GM21737 (cell line): ENCODE measurements at regions not wholly inside any gene's neighbourhood (a gene's known extent, or its start where the extent isn't known, plus 50 kb on each side); places are given as distances from the start of the nearest gene placed in this dataset.
"Not testable (repeated sequence)": the region's sequence is repeated elsewhere in the genome, so short reads cannot be mapped to it uniquely, and the experiment has no call there.

Experiments
- ATAC-seq: cut with Tn5 transposase; IDR thresholded peaks from one replicate; pipeline ENCODE4 v1.9.1; 2021; ENCODE audit warnings: mild to moderate bottlenecking, moderate library complexity; ENCODE audit not compliant: unreplicated experiment

DNA sequence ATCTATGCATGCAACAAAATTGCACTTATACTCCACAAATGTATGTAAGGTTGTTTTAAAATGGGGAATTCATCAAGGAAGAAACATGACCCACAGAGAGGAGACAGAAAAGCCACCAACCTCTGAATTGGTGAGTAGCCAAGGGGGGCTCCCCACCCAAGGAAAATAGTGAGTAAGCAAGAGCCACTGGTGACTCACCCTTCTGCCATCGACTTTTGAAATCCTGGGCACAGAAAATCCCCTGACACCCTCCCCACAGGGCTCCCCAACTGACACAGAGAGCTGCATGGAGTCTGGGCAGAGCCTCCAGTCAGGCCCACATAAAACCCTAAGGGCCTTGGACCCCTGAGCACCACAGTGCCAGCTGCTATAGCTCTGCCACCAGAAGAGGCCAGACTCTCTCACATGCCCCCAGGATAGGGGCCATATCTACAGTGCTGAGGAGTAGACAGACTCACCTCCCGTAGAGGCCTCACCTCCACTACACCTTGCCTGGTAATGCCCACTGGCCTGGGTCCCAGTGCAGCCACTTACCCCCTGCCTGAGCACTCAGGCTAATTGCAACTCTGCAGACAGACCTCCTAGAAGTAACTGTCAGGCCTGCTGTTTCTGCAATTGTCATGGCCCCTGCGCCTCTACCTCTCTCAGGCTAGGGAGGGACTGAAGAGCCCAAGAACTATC lies 244.7 kb upstream of the WSB1 start:
- no peak for ATAC-seq

DNA sequence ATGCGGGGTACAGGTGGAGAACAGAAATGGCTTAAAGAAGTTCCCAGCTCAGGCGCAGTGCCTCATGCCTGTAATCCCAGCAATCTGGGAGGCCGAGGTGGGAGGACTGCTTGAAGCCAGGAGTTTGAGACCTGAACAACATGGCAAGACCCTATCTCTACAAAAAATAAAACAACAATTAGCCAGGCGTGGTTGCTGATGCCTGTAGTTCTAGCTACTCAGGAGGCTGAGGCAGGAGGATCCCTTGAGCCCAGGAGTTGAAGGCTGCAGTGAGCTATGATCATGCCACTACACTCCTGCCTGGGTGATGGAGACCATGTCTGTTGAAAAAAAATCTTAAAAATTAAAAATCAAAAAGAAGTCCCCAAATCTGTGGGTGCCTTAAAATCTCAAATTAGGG lies 228.3 kb upstream of the WSB1 start:
- no peak for ATAC-seq

DNA sequence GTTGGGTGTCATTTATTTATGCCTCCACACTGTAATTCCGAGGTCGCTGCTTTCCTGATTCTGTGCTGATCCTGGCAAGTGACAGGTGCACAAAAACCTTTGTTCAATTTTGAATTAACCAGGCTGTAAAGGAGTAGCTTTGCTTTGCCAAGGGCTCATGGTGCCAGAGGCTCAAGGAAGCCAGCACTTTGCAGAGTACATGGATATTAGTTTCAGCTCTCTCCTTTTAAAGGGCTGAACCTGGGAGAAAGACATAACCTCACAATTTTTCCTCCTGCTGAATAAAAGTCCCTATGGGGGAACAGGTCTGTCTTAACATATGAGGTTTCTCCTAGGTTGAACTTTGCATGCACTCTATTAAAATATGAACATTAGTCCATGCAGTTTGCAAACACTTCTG lies 227.6 kb upstream of the WSB1 start:
- no peak for ATAC-seq

DNA sequence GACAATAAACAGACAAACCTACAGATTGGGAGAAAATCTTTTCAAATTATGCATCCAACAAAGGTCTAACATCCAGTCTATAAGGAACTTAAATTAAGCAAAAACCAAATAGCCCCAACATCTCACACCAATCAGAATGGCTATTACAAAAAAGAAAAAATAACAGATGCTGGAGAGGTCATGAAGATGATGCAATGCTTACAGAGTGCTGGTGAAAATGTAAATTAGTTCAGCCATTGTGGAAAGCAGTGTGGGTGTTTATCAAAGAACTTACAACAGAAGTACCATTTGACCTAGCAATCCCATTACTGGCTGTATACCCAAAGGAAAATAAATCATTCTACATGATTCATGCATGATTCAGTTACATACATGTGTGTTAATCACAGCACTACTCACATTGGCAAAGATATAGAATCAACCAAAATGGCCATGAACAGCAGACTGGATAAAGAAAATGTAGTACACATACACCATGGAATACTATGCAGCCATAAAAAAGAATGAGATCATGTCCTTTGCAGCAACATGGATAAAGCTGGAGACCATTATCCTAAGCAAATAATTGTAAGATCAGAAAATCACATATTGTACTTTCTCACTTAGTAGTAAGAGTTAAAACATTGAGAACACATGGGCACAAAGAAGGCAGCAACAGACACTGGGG lies 223.9 kb upstream of the WSB1 start:
- no peak for ATAC-seq

DNA sequence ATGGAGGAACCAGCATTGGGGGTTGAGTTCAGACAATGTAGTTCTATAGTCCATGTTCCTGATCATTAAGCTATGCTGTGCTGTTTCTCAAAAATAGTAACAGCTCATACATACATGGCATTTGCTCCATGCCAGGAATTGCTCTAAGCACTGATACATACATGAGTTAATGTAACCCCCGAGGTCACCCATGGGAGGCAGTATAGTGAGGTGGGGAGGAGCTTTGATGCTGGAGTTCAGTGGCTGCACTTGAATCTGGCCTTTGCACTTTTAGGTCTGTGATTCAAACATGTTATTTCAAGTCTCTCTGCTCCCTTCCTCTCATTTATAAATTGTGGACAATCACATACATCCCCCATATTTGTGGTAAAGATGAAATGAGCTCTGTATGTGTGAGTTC lies 223.1 kb upstream of the WSB1 start:
- ATAC-seq: no peak

DNA sequence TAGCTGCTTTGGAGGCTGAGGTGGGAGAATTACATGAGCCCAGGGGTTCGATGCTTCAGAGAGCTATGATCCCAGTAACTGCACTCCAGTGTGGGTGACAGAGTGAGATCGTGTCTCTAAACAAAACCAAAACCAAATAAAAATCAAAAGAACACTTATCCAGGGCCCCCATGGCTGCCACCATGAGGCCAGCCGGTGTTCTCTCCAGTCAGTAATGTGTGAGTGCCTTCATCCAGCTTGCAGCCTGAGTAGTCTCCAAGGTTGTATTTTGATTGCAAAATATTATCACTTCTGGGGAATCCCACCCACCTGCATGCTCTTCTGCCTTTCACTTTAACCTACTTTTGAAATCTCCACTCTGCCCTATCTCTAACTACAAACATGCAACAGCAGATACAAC lies 221.0 kb upstream of the WSB1 start:
- no peak for ATAC-seq

DNA sequence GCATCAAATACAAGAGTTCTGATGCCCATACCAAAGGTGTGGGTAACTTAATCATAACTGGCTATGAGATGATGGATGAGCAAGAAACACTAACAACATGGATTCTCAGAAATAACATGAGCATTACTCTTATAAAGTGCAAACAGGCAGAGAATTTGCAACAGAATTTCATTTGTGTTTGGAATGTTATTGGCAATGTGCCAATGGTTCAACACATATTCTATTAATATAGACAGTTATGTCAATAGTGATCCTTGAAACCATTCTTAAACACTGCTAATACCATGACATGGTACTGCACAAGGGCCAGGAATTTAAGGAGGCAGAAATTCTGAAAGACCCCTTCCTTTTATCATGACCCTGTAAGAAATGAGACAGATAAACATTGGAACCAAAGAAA lies 217.1 kb upstream of the WSB1 start:
- ATAC-seq: no peak

DNA sequence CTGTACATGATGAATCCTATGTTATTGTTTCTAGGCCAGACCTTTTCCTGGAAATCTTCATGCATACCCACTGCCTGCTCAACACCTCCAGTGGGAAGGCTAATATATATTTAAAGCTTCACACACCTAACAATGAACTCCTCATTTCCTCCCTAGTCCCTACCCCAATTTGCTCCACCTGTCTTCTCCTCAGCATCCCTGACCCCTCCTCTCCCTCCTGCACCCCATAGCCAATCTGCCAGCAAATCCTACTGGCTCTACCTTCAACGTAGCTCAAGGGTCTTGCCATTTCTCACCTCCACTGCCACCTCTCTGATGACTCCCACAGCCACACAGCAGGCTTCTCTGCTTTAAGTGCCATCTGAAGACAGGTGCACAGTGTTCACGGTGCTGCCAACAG lies 215.6 kb upstream of the WSB1 start:
- ATAC-seq: no peak

DNA sequence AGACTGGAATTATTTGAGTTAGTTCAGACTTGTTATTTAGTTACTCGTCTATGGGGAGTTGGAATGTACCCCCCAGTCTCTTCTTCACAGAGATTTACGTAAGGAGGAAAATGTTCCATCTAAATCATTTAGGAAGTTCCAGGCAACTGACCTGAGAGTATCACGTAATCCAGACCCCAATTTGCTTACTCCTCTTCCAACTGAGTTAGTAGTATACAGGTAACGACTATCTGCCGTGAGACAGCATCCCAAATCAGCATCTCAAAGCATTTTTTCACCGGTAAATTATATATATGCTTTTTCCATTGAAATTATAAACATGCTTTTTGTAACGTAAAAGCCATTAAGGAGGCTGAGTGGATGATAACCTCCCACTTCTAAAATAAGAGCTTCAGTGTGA lies 214.3 kb upstream of the WSB1 start:
- ATAC-seq: no peak

DNA sequence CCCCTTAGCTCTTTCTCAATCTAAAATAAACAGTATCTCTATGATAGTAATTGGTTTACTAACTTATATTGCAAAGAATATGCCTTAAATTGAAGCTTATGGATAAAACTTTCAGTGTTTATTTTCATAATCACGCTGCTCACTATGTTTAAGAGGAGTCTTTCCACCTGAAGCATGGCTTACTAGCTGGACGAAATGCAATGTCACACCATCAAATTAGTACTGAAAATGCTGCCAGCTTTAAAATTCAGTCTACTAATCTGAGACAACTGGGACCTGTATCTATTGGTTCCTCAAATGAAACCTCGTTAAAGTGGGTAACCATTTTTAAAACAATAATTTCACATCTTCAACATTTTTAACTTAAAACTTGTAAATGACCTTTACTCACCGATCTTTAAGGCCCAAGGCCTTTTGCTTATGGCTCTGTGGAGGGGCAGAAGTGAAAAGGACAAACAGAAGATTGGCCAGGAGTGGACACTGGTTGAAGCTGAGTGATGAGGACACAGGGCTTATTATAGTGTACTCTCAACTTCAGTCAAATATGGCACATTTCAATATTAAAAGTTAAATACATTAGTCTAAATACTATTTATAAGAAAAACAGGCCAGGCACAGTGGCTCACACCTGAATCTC lies 212.8 kb upstream of the WSB1 start:
- no peak for ATAC-seq

DNA sequence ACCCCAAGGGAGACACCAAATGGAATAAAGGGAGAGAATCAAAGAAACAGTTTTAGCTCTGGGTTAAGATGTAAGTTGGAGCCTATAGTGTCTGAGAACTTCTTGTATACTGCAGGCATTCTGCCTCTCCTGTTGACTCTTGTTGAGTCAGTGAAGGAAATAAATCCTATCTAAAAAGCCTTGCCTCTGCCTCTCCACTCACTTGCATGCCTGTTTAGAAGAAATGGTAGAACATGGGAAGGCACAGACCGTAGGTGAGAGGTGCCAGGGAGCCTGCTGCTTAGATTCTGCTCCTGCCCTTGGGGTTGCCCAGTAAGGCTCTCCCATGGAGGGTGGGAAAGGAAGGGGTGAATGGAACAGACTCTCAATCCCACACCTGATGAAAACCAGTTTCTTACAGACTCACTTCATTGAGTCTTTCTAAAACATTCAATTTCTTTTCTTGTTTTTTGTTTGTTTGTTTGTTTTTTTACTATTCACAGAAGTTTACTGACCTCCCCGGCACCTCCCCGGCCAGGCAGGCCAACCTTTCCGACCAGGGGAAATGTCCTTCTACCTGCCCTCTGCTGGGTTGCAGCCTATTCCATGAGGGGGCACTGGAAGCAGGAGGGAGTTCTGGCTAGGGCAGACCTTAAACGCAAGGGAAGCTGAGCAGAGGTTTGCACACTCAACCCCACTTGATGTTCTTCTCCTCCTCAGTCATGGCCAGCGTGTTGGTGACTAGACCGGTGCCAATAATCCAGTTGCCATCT lies 211.7 kb upstream of the WSB1 start:
- no peak for ATAC-seq

DNA sequence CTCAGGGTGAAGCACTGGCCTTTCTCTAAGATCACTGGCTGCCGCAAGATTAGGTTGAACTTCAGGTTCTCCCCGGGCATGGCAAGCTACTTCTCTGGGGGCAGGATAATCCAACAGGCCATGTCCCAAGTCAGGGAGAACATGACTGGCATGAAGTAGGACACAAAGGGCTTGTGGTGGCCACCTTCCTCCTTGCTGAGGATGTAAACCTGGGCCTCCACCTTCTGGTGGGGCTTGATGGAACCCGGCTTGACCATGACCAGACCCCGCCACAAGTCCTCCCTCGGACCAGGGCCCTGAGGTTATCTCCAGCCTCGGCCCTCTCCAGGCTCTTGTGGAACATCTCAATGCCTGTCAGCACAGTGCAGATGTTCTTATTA lies 211.1 kb upstream of the WSB1 start:
- ATAC-seq: no peak

DNA sequence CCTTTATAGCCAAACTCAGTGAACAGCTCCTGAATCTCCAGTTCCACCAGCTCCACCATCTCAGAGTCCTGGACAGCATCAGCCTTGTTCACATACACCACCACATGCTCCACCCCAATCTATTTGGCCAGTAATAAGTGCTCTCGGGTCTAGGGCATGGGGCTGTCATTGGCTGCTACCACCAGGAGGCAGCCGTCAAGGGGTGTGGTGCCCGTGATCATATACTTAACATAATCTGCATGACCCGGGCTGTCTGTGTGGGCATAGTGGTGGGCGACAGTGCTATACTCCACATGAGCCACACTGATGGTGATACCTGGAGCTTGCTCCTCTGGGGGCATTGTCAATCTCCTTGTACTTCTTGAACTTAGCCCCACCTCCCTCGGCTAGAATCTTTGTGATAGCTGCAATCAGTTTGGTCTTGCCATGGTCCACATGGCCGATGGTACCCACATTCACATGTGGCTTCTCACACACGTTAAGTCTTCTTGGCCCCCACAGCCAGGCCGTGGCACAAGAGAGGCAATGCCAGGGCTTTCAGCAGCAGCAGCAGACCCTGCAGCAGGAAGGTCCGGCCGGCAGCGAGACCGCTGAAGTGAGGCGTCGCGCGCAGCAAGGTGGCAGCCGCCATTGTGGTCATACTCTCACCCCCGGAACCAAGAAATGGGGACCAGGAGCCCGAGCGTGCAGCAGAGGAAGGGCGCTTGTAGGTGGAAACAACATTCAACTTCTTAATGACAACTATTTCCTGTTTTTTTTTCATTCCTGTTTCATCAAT lies 210.3 kb upstream of the WSB1 start:
- ATAC-seq: no peak

DNA sequence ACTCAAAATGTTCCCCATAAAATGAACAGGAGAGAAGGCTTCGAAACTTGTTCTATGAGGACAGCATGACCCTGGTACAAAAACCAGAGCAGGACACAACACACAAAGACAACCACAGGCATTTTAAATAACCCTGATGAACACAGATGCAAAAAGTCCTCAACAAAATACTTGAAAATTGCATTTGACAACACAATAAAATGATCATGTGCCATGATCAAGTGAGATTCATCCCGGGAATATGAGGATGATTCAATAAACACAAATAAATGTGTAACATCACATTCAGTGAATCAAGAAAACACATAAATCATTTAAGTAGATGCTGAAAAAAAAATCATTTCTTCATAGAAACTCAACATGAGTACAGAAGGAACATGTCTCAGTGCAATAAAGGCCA lies 208.4 kb upstream of the WSB1 start:
- ATAC-seq: no peak

DNA sequence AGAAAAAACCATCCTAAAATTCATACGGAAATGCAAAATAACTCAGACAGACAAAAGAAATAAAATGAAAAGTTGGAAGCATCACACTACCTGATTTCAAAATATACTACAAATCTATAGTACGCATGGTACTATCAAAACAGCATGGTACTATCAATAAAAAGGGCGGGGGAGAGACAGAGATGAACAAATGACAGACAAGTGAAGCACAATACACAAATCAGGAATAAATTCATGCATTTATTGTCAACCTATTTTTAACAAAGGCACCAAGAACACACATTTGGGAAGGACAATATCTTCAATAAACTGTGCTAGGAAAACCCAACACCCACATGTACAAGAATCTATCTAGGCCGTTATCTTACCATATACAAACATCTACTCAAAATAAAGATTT lies 207.4 kb upstream of the WSB1 start:
- ATAC-seq: no peak

DNA sequence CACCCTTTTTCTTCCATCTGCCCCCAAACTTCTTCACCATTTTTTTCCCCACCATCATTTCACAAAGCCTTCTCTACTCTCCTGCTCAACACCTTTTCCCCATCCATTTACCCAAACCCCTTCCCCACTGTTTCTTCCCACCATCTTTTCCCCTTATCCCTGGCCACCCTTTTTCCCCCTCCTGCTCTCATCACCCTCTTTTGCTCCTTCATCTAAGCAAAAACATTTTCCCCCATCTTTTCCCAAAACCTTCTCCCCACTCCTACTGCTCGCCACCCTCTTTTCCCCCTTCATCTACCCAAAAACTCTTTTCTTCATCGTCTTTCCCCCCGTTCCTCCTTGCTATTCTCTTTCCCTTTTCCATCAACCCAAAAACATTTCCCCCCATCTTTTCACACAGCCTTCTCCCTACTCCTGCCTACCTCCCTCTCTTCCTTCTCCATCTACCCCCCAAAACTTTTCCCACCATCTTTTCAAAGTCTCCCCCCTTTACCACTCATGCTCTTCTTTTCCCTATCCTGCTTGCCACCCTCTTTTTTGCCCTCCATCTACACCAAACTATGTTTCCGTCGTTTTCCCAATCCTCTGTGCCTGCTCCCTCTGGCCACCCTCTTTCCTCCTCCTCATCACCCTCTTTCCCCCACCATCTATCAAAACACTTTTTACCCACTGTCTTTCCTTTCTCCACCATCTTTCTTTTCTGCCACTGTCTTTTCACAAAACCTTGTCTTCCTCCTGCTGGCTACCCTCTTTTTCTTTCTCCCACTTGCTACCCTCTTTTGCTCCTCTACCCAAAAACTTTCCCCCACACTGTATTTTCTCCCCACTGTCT lies 205.8 kb upstream of the WSB1 start:
- ATAC-seq: no peak

DNA sequence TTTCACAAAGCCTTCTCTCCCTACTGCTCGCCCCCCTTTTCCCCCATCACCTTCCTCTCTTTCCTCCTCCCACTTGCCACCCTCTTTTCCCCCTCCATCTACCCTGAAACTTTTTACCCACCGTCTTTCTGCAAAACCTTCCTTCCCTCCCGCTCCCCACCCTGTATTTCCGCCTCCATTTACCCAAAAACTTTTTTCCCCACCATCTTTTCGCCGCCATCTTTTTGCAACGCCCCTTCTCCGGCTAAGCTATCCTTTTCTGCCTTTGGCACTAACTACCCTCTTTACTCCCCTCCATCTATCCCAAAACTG lies 205.2 kb upstream of the WSB1 start:
- ATAC-seq: no peak

DNA sequence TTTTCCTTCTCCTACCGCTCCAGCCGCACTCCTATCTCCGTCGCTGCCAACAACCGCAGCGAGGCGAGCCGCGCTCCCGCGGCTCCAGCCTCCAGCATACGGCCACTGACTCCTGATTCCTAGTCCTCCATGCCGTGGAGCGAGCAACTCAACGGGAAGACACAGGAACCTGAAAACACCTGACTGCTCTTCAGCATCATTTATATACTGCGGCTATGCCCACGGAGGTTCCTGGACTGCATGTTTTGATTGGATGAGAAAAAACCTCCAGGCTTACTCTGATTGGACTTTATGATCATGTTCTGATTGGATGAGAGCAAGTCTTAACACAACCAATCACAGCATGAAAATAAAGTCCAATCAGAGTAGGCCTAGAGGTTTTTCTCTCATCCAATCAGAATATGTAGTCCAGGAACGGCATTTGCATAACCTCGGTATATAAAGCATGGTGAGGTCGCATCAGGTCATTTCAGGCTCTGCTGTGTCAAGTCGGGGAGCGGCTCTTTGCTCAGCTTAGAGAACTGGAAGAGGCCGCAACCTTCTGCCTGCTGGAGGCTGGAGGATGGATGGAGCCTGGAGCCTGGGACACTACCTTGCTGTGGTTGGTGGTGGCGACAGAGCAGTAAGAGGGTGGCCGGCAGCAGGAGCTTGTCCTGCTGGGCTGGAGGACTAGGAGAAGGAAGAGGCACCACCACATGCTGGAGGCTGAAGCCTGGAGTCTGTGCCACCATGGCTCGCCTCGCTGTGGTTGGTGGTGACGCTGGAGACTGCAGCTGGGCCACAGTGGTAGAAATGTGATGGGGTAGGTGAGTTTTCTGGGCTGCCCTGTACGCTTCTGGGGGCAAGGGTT lies 204.6 kb upstream of the WSB1 start:
- not testable (repeated sequence) for ATAC-seq

DNA sequence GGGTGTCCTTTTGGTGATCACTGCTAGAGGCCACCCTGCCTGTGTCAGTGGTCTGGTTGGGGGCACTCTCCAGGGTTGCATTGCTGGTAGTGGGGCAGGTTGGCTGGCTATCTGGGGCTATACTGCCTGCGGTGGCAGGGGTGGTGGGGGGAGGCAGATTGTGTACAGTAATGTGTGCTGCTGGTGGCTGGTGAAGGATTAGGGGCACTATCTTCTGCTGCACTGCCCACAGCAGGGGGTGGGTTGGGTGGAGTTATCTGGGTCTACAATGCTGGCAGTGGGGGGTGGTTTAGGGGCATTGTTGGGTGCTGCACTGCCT lies 204.0 kb upstream of the WSB1 start:
- ATAC-seq: no peak
